Mucosa of descending colon (tissue), 3 donors: ENCODE measurements at regions not wholly inside any gene's neighbourhood (a gene's known extent, or its start where the extent isn't known, plus 50 kb on each side); places are given as distances from the start of the nearest gene placed in this dataset.

Experiments used
- ATAC-seq: fragments of 200-7000 bp; cut with Tn5 transposase; one replicate; pipeline ENCODE4 v1.9.1; 2020; ENCODE audit warnings: mild to moderate bottlenecking, moderate library complexity
- DNase-seq, 3 donors: peaks; one replicate each; pipeline ENCODE4 v3.0.0-alpha.2; 2020
- H3K36me3 ChIP-seq: fragments of 200-600 bp; one replicate; pipeline ENCODE4 v1.8.0; 2021; ENCODE audit warnings: low read depth, mild to moderate bottlenecking
- H3K4me1 ChIP-seq: fragments of 200-600 bp; one replicate; pipeline ENCODE4 v1.8.0; 2021; ENCODE audit warnings: low read depth, mild to moderate bottlenecking
- H3K4me3 ChIP-seq: fragments of 200-600 bp; one replicate; pipeline ENCODE4 v1.8.0; 2021; ENCODE audit warnings: mild to moderate bottlenecking
- H3K9me3 ChIP-seq: fragments of 200-600 bp; one replicate; pipeline ENCODE4 v1.8.0; 2021; ENCODE audit warnings: mild to moderate bottlenecking
- CTCF ChIP-seq: fragments of 200-600 bp; IDR thresholded peaks from one replicate; pipeline ENCODE4 v1.8.0; 2022; ENCODE audit warnings: antibody characterized with exemption, mild to moderate bottlenecking
- intact Hi-C, 2 donors: fragments of 100-400 bp; cut with DNase I in 1 of 2; cut with micrococcal nuclease in 1 of 2; formaldehyde crosslinking; loops; one replicate each; pipeline versions ENCODE4 v1.11.0 to v1.11.1; 2022; cut with DNase I, micrococcal nuclease
- donor health status: DM: no; HTN: no; CAD: no; lungs with moderate emphysema.
- donor health status: DM: no; HTN: no; CAD: no.
- donor health status: DM: no; HTN: yes; CAD: no.

DNA sequence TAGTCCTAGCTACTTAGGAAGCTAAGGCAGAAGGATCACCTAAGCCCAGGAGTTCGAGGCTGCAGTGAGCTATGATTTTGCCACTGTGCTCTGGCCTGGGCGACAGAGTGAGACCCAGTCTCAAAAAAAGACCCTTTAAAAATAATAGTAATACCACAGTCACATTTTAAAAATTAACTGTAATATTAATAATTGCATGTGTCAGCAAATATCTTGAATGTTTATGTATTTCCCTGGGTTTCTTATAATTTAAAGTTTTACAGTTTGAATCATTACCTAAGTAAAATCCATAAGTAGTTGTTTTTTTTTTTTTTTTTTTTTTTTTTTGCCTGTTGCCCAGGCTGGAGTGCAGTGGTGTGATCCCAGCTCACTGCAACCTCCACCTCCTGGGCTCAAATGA, 69.2 kb downstream of the LYZL2 start:
- no peaks in the 10 kb centered on the region for H3K36me3 ChIP-seq
- DNase-seq = no peak
- ATAC-seq = no peak
- intact Hi-C loops = no loop called here
- no peaks in the 10 kb centered on the region for H3K4me1 ChIP-seq
- no peak for TF ChIP-seq CTCF
- H3K4me3 ChIP-seq = no peak overlapping the region
- no peaks in the 10 kb centered on the region for H3K9me3 ChIP-seq

DNA sequence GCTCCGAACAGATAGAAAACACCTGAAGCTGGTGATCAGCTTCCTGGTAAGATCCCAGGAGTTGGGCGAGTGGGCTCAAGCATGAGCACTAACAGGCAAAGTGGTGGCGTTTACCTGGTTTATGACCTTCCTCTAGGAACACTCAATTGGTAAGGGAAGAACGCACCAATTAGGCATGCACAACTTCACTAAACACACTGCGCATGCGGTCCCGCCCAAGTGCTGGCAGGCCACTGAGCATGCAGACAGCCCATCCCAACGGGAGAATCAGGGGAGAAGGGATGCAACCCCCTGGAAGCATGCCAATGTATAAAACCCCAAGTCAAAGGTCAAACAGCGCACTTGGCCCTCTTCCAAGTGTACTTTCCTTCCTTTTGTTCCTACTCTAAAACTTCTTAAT, 70.4 kb downstream of the LYZL2 start:
- intact Hi-C loops = no loop called here
- Histone ChIP-seq H3K9me3 (no peaks in the 10 kb centered on the region), H3K4me1 (no peaks in the 10 kb centered on the region), H3K4me3 (no peak overlapping the region), H3K36me3 (no peaks in the 10 kb centered on the region)
- no peak for TF ChIP-seq CTCF
- peak; percentile 84 to 91 (median 90) for DNase-seq
- peak; percentile 96 for ATAC-seq

DNA sequence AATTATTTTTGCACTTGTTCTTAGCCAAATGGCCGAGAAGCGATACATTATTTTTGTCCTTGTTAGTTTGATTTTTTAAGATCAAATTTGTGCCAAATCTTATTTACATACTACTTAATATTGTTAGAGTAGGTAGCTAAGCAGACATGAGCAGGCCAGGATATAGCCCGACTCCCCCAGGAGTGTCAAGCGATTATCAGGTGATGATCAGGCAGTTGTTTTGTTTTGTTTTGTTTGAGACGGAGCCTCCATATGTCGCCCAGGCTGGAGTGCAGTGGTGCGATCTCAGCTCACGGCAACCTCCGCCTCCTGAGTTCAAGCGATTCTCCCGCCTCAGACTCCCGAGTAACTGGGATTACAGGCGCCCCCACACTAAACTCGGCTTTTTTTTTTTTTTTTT, 71.1 kb downstream of the LYZL2 start:
- Histone ChIP-seq H3K36me3 (no peaks in the 10 kb centered on the region), H3K4me3 (no peak overlapping the region), H3K4me1 (peaks cover 4% of the 10 kb centered on the region), H3K9me3 (no peaks in the 10 kb centered on the region)
- no peak for TF ChIP-seq CTCF
- no peak for DNase-seq
- intact Hi-C loops = no loop called here
- no peak for ATAC-seq

- DNase-seq (no peak), ATAC-seq (no peak)
- H3K36me3 ChIP-seq = no peaks in the 10 kb centered on the region
- TF ChIP-seq CTCF = no peak
- intact Hi-C loops = no loop called here
- H3K4me1 ChIP-seq = peaks cover 4% of the 10 kb centered on the region
- no peak overlapping the region for H3K4me3 ChIP-seq
- H3K9me3 ChIP-seq = no peaks in the 10 kb centered on the region
These were observed 71.7 kb downstream of the LYZL2 start for GRCh38 chr10:30557884-30558283.

DNA sequence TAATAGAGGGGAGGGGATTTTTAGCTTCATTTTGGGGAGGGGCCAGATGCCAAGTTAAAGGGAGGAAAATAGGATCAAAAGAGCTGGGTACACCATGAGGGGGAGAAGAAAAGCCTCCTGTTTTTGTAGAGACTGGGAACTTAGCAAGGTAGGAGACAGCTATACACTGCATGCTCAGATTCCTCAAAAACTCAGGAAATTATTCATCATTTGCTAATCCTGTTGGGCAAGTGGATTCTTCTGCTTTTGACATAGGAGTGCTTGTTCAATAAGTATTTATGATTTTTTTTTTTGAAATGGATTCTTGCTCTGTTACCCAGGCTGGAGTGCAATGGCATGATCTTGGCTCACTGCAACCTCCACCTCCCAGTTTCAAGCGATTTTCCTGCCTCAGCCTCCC, 73.4 kb downstream of the LYZL2 start:
- no peak for TF ChIP-seq CTCF
- no peaks in the 10 kb centered on the region for H3K36me3 ChIP-seq
- H3K4me3 ChIP-seq = no peak overlapping the region
- no peak for DNase-seq
- H3K4me1 ChIP-seq = peaks cover 4% of the 10 kb centered on the region
- no peaks in the 10 kb centered on the region for H3K9me3 ChIP-seq
- no peak for ATAC-seq
- intact Hi-C loops = no loop called here

GRCh38 chr10:30555465-30555864, 74.1 kb downstream of the LYZL2 start:
- H3K4me3 ChIP-seq = no peak overlapping the region
- no peak for DNase-seq
- intact Hi-C loops = no loop called here
- H3K4me1 ChIP-seq = peaks cover 4% of the 10 kb centered on the region
- ATAC-seq = no peak
- no peaks in the 10 kb centered on the region for H3K36me3 ChIP-seq
- TF ChIP-seq CTCF = no peak
- no peaks in the 10 kb centered on the region for H3K9me3 ChIP-seq
